CD14-positive monocyte (primary cell): ENCODE measurements at regions not wholly inside any gene's neighbourhood (a gene's known extent, or its start where the extent isn't known, plus 50 kb on each side); places are given as distances from the start of the nearest gene placed in this dataset.

Experiments used
- DNase-seq, 3 donors: peaks; one replicate each; pipeline ENCODE4 v3.0.0-alpha.2; 2011 to 2022
- H2AFZ ChIP-seq: 2 replicates; pipeline ENCODE4 v1.6.0; 2012; ENCODE audit warnings: mild to moderate bottlenecking, low read depth, low read length, inconsistent platforms; ENCODE audit not compliant: insufficient read depth, poor library complexity, severe bottlenecking
- H3K27ac ChIP-seq, 2 donors: 1 replicate in 1 of 2; 2 replicates in 1 of 2; pipeline ENCODE4 v1.5.1; 2012 to 2013; ENCODE audit warnings: low read length in 2 of 2, control low read depth in 1 of 2, inconsistent platforms in 1 of 2, low read depth in 1 of 2, mild to moderate bottlenecking in 1 of 2
- H3K27me3 ChIP-seq, 2 donors: one replicate each; pipeline versions ENCODE4 v1.6.0 to v1.6.1; 2011 to 2013; ENCODE audit warnings: low read length in 2 of 2; ENCODE audit not compliant: control insufficient read depth in 2 of 2, insufficient read depth in 2 of 2
- H3K36me3 ChIP-seq, 2 donors: replicated peaks in 1 of 2; 1 replicate in 1 of 2; 2 replicates in 1 of 2; pipeline versions ENCODE4 v1.5.1 to v1.6.1; 2012 to 2013; ENCODE audit warnings: low read length in 2 of 2, control low read depth in 1 of 2, inconsistent platforms in 1 of 2, mild to moderate bottlenecking in 1 of 2; ENCODE audit not compliant: insufficient read depth in 2 of 2, control insufficient read depth in 1 of 2
- H3K4me1 ChIP-seq, 2 donors: 1 replicate in 1 of 2; 2 replicates in 1 of 2; pipeline versions ENCODE4 v1.5.1 to v1.6.1; 2012 to 2013; ENCODE audit warnings: low read length in 2 of 2, control low read depth in 1 of 2, inconsistent platforms in 1 of 2, mild to moderate bottlenecking in 1 of 2, moderate library complexity in 1 of 2; ENCODE audit not compliant: insufficient read depth in 2 of 2, control insufficient read depth in 1 of 2
- H3K4me2 ChIP-seq: replicated peaks from 2 replicates; pipeline ENCODE3; 2012; ENCODE audit warnings: low read length, moderate library complexity, mild to moderate bottlenecking; ENCODE audit not compliant: poor library complexity, severe bottlenecking; ENCODE audit errors: extremely low read depth
- H3K4me3 ChIP-seq, 3 experiments: fragments of 200-600 bp in 1 of 3; sonication (generic) in 1 of 3; replicated peaks in 1 of 3; 1 replicate in 2 of 3; 2 replicates in 1 of 3; pipeline ENCODE4 v1.5.1; 2011 to 2013; ENCODE audit warnings: low read length in 3 of 3, mild to moderate bottlenecking in 3 of 3, control low read depth in 2 of 3, low read depth in 2 of 3, inconsistent platforms in 1 of 3, moderate library complexity in 1 of 3
- H3K79me2 ChIP-seq: 2 replicates; pipeline ENCODE4 v1.6.0; 2012; ENCODE audit warnings: mild to moderate bottlenecking, control low read depth, inconsistent platforms, low read length, moderate library complexity; ENCODE audit not compliant: insufficient read depth
- H3K9ac ChIP-seq: 2 replicates; pipeline ENCODE4 v1.6.0; 2017; ENCODE audit warnings: low read length, mild to moderate bottlenecking; ENCODE audit not compliant: insufficient read depth, poor library complexity, severe bottlenecking
- H3K9me3 ChIP-seq, 2 donors: replicated peaks in 1 of 2; 1 replicate in 1 of 2; 2 replicates in 1 of 2; pipeline versions ENCODE4 v1.5.1 to v1.6.1; 2012 to 2013; ENCODE audit warnings: low read length in 2 of 2, control low read depth in 1 of 2; ENCODE audit not compliant: control insufficient read depth in 1 of 2, insufficient read depth in 1 of 2
- H4K20me1 ChIP-seq: 2 replicates; pipeline ENCODE4 v1.6.0; 2012; ENCODE audit warnings: mild to moderate bottlenecking, low read length, control low read depth, moderate library complexity; ENCODE audit not compliant: insufficient read depth
- H3K27ac Mint-ChIP-seq, 7 donors: one replicate each; pipeline ENCODE4 v1.8.0; 2020; ENCODE audit warnings: mild to moderate bottlenecking in 7 of 7, mixed read lengths in 7 of 7, moderate library complexity in 6 of 7, inconsistent platforms in 2 of 7
- H3K27me3 Mint-ChIP-seq, 3 donors: one replicate each; pipeline ENCODE4 v1.8.0; 2021 to 2022; ENCODE audit warnings: low read depth in 3 of 3, mild to moderate bottlenecking in 3 of 3, mixed read lengths in 3 of 3, moderate library complexity in 3 of 3, inconsistent platforms in 1 of 3
- H3K36me3 Mint-ChIP-seq, 2 donors: one replicate each; pipeline ENCODE4 v1.8.0; 2020; ENCODE audit warnings: mixed read lengths in 2 of 2, inconsistent platforms in 1 of 2, mild to moderate bottlenecking in 1 of 2
- H3K4me1 Mint-ChIP-seq: one replicate; pipeline ENCODE4 v1.8.0; 2020; ENCODE audit warnings: mild to moderate bottlenecking, mixed read lengths
- H3K4me3 Mint-ChIP-seq, 2 donors: one replicate each; pipeline ENCODE4 v1.8.0; 2020; ENCODE audit warnings: mild to moderate bottlenecking in 2 of 2, mixed read lengths in 2 of 2, moderate library complexity in 1 of 2
- H3K9me3 Mint-ChIP-seq, 7 donors: one replicate each; pipeline ENCODE4 v1.8.0; 2020 to 2022; ENCODE audit warnings: mixed read lengths in 7 of 7, mild to moderate bottlenecking in 6 of 7, moderate library complexity in 6 of 7, inconsistent platforms in 2 of 7
- CTCF ChIP-seq: fragments of 200-600 bp; IDR thresholded peaks from one replicate; pipeline ENCODE4 v1.8.0; 2022; ENCODE audit warnings: antibody characterized with exemption, mild to moderate bottlenecking
- WGBS: methylation state at CpG from one replicate; pipeline ENCODE4 v1.1.5; 2013; ENCODE audit warnings: missing lambda C conversion rate; ENCODE audit not compliant: insufficient coverage; 5-methylcytosine and 5-hydroxymethylcytosine counted together
- intact Hi-C, 2 donors: fragments of 100-400 bp; cut with micrococcal nuclease; formaldehyde crosslinking; loops; one replicate each; pipeline versions ENCODE4 v1.15.0 to v1.15.1; 2023

DNA sequence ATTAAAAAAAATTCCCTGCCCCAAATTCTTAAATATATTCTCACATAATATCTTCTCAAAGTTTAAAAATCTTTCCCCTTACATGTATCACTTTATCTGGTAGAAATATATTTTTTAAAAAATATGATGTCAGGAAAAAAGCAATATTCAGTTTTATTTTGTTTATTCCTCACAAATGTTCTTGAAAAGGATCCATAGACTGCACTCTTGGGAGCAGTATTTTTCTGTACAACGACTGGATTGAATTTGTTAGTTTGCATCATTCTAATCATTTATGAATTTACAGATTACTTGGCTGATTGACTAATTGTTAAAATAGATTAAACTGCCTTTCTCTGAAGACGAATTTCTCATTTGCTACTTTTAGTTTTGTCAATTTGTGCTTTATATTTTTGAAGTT lies 468.1 kb upstream of the NOVA1 start:
- Mint-ChIP-seq H3K4me1 (no peaks in the 10 kb centered on the region), H3K36me3 (no peaks in the 10 kb centered on the region), H3K27me3 (peaks cover 0 to 2% (median 0%) of the 10 kb centered on the region in 3 donors), H3K4me3 (no peak overlapping the region), H3K9me3 (peaks cover 0 to 2% (median 0%) of the 10 kb centered on the region in 7 donors), H3K27ac (no peak overlapping the region)
- H3K9ac ChIP-seq = no peak overlapping the region
- intact Hi-C loops = no loop called here
- H3K4me2 ChIP-seq = no peak overlapping the region
- no peak overlapping the region for H3K4me3 ChIP-seq
- DNase-seq = no peak
- no peaks in the 10 kb centered on the region for H4K20me1 ChIP-seq
- no peaks in the 10 kb centered on the region for H3K36me3 ChIP-seq
- no peaks in the 10 kb centered on the region for H3K9me3 ChIP-seq
- no peaks in the 10 kb centered on the region for H3K4me1 ChIP-seq
- no peak for TF ChIP-seq CTCF
- no peak overlapping the region for H2AFZ ChIP-seq
- no peaks in the 10 kb centered on the region for H3K27me3 ChIP-seq
- H3K27ac ChIP-seq = no peak overlapping the region
- H3K79me2 ChIP-seq = no peaks in the 10 kb centered on the region
- WGBS = no CpG with 5 or more reads among the region's 2 CpGs

DNA sequence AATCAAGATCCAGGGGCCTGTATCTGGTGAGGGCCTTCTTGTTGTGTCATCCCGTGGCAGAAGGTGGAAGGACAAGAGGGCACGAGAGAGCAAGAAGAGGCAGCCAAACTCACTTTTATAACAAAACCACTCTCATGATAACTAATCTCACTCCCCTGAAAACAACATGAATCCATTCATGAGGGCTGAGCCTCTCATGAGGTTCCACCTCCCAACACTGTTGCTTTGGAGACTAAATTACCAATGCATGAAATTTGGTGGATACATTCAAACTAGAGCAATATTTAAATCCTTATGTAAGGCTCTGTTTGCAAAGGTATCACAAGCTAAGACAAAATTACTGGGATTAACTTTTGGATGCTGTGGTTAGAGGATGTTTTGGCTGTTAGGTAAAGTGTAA lies 470.1 kb upstream of the NOVA1 start:
- Mint-ChIP-seq H3K27ac (no peak overlapping the region), H3K4me3 (no peak overlapping the region), H3K9me3 (peaks cover 0 to 1% (median 0%) of the 10 kb centered on the region in 7 donors), H3K36me3 (no peaks in the 10 kb centered on the region), H3K27me3 (peaks cover 0 to 2% (median 0%) of the 10 kb centered on the region in 3 donors), H3K4me1 (no peaks in the 10 kb centered on the region)
- Histone ChIP-seq H3K9ac (no peak overlapping the region), H3K4me2 (no peak overlapping the region), H3K27me3 (no peaks in the 10 kb centered on the region), H3K4me3 (no peak overlapping the region), H2AFZ (no peak overlapping the region), H3K79me2 (no peaks in the 10 kb centered on the region), H3K9me3 (no peaks in the 10 kb centered on the region), H3K4me1 (no peaks in the 10 kb centered on the region), H3K36me3 (no peaks in the 10 kb centered on the region), H4K20me1 (no peaks in the 10 kb centered on the region), H3K27ac (no peak overlapping the region)
- WGBS = 100% methylated on average over 1 of the region's 2 CpGs
- intact Hi-C loops = no loop called here
- DNase-seq = no peak
- TF ChIP-seq CTCF = no peak
